HG03558 (cell line): ENCODE measurements at regions not wholly inside any gene's neighbourhood (a gene's known extent, or its start where the extent isn't known, plus 50 kb on each side); places are given as distances from the start of the nearest gene placed in this dataset.
"Not testable (repeated sequence)": the region's sequence is repeated elsewhere in the genome, so short reads cannot be mapped to it uniquely, and the experiment has no call there.

Experiments used
- ATAC-seq: cut with Tn5 transposase; IDR thresholded peaks from one replicate; pipeline ENCODE4 v1.9.1; 2021; ENCODE audit warnings: moderate number of reproducible peaks; ENCODE audit not compliant: unreplicated experiment; ENCODE audit errors: extremely low read depth

DNA sequence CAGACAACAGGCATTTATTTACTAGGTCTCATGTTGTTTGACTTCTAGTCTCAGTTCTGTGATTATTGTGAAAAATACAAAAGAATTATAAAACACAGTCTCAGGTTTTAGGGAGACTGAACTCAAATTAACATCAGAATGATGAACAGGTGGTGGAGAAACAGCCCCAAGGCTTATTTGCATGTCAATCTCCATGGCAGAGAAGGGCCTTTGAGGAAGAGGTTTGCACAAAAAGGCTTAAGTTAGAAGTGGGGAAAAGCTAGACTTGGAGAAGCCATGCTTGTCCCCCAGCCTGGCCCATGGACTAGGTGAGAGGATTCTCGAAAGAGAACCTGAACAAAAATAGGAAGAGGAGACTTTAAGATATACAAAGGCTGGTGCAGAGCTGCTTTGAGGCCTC, 183.3 kb downstream of the EDN1 start:
- ATAC-seq: no peak

DNA sequence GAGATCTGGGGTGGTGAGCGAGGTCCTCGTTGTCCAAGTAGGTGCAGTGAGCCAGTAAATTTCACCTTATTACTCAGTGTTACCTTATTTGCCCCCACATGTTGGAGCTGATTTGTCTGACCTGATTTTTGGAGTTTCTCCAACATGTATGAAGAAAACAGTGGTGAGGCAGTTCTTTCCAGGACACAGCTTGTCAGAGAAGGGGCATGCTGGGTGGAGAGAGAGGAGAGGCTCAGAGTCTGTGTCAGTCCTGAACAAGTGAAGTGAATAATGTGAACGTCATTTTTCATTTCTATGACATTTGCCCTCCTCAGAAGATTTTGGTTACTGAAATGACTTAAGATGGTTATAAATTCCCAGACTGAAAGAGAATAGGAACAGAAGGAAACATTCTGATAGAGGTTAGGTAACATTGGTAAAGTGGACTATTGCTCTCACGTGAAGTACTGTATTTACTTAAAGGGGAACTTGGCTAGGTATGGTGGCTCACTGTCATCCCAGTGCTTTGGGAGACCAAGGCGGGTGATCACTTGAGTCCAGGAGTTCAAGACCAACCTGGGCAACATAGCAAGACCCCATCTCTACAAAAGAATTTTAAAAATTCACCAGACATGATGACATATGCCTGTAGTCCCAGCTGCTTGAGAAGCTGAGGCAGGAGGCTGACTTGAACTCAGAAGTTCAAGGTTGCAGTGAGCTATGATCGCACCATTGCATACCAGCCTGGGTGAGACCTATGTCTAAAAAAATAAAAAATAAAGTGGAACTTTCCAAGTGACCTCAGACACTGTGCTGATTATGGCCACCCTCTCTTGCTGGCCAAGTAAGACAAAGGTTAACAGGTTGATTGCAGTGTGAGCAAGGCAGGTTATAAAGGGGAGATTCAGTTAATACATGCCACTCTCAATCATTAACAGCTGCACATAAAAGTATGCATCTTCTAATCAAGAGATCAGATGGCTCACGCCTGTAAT, 184.3 kb downstream of the EDN1 start:
- ATAC-seq: no peak

DNA sequence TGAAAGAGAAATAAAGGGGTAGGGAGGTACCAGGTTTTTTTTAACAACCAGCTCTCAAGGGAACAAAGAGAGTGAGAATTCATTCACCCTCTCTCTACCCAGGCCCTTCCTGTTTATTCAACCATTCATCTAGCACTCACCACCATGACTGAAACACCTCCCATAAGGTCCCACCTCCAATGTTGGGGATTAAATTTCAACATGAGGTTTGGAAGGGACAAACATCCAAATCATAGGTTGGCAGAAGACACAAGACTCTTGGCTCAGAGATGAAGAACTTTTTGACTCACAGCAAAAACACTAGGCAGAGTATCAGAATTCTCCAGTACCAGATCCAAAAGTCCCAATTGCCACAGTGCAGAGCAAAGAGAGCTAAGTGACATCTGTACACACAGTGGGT, 186.3 kb downstream of the EDN1 start:
- ATAC-seq: no peak

DNA sequence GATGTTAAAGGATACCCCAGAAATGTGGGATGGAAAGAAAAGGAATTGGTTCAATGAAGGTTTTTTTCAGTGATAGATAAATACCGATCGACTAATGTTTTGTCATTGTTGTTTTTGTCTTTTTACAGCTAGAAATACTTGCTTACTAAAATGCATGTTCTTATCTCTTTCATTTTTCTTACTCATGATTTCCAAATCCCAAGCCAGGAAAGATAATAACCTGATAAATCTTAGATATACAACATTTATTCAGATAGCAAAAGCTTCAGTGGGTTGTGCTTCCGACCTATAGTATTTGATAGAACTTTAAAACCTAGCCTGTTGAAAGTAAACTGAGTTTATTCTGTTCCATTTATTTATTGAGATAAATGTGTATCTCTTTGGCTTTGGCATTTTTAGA, 187.5 kb downstream of the EDN1 start:
- no peak for ATAC-seq

DNA sequence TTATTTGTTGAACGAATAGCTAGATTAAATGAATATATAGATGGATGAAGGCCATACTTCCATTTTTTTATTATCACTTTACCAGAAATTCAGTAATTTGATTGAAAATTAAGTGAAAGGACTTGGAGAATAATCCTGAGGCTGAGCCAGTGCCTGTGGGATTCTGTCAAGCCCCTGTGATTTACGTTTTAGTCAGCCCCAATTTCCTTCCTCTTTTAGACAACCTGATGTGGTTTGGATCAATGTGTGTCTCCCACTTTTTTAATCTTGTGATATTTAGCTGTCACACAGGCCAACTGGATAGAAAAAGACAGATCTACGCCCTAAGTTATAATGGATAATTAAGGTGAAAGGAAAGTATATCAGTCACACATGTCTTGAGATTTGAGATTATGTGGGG, 188.8 kb downstream of the EDN1 start:
- ATAC-seq: no peak

DNA sequence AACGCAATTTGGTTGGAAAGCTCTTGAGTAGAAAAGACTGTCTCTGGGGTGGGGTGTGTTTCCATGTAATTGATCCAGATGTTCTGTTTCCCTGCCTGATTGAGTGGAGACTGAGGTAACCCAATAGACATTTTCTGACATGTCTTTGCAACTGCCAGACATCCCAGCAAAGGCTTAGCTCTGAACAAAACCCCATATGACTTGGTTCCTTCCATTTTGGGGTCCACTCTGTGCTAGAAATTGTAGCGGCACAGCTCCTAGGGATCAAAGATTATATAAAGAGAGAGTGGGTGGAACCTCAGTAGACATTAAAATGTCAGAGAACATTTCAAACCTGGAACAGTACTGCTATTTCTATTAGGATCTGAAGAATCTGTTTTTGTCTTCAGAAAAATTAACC, 189.3 kb downstream of the EDN1 start:
- no peak for ATAC-seq

DNA sequence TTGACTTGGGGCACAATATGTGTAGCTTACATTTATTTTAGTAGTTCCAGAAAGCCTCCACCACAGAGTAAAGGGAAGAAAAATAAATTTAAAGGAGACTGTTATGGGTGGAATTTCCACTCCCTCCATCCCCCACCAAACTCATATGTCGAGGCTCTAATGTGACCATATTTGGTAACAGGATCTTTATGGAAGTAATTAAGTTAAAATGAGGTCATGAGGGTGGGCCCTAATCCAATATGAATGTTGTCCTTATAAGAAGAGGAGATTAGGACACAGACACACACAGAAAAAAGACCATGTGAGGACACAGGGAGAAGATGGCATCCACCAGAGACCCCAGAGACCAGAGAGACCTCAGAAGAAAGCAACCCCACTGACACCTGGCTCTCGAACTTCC, 189.7 kb downstream of the EDN1 start:
- no peak for ATAC-seq

DNA sequence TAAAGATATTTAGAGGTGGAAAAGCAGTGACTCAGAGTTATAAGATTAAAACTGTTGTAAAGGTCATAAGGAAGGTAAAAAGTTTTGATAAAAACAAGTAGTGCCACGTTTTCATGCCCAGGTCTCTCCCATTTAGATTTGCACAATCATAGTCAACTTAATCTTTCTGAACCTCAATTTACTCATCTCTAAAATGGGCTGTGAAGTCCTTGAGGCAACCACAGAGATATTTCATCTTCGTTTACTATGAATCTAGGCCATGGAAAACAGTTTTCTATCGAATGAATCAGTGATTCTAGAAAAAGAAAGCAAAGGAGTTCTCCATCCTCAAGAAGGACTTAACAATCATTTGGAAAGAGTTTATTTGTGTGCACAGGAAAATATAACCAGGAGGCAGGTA, 190.2 kb downstream of the EDN1 start:
- no peak for ATAC-seq

DNA sequence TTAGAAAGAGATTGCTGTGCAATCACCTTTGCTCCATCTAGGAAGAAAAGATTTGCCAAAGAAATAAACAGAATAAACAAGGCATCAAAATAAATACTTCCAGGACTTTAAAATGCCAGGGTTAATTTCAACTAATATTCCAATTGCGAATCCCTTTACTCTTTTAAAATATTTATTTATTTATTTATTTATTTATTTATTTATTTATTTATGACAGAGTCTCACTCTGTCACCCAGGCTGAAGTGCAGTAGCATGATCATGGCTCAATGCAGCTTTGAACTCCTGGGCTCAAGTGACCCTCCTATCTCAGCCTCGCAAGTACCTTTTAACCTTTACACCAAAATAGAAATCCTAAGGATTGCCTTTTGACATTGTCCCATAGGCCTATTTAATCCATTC, 191.1 kb downstream of the EDN1 start:
- ATAC-seq: no peak

DNA sequence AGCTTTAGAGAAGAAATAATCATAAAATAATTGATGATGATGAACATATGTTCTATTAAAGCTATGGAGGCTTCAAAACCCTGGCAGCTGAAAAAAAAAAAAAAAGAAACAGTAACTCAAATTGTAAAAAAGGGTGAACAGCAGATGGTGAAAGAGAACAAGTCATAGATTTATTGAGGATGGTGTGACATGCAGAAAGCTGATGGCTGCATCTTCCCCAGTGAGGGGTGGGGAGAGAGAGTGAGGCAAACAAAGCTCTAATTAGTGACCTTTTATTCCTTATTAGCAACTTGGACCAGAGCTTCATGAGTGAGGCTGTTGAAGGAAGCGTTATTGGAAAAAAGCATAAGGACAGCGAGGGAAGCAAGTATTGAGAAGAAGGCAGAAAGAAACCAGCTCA, 191.7 kb downstream of the EDN1 start:
- no peak for ATAC-seq

DNA sequence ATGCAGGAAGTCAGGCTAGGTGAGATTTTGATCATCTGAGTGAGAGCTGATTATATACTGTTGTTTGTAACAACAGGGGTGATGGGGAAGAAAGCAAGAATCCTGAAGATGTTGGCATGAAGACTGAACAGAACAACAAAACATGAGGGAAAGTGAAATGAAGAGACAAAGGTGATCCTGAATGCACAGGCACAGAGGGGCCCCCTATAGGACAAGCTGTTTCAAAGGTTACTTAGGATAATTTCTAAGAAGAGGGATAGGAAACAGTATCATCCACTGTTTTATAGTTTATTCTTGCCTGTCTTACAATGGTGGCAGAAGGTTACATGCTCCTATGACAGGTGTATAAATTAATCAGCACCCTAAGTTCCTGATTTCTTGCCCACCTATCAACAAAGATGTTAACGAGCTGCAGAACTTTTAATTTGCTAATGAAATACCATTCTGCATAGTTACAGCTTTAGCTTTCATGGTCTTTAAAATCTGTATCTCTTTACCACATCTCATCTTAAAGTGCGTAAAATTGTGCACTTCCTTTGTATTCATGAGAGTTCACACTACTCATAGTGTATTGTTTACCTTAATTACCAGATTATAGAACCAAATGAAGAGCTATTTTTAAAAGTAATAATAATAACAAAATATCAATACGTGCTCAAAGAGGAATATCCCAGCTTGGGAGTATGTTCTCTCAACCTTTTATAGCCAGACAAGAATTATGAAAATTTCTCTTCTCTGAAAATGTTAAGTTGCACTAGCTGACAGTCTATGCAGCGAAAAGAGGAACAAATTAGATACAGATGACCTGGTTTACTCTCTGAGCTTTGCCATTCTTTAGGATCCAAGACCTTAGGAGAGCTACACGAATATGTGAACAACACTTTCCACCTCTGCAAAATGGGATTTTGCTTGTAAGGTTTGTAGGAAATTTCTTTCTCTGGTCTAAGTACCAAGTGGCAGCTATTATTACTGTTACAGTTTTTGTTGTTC, 192.5 kb downstream of the EDN1 start:
- ATAC-seq: no peak

DNA sequence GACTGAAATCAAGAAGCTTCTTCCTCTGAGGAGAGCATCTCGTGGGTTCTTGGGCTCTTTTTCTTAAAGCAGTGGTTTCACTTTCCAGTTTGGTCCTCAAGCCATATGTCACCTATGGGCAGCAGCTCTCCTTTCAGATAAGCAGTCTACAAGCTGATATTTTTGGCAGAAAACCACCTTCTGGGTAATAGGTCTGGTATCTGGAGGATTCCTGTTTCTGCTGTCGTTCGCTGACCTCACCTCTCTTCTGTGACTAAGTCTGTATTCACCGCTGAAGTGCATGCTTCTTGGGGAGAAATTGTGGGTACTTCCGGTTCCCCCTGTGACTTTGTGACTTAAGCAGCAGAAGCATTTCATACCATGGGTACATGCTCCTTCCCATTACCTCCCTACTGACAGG, 193.6 kb downstream of the EDN1 start:
- no peak for ATAC-seq

DNA sequence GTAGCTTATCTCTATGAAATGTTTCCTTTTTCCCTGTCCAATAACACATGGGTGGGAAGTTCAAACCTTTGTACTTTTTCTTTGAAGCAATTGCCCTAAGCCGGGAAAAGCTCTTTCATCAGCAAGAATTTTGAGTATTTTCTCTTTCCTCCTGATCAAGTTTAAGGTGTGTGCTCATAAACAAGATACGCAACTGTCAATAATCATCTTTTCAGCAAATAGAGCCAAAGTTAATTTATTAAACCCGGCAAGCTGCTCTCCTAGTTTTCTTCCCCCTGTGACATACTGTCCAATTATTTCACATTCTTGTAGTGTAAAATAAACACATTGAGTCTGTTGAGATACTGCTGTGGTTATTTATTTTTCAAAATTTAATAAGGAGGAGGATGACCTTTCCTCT, 194.4 kb downstream of the EDN1 start:
- ATAC-seq: no peak

DNA sequence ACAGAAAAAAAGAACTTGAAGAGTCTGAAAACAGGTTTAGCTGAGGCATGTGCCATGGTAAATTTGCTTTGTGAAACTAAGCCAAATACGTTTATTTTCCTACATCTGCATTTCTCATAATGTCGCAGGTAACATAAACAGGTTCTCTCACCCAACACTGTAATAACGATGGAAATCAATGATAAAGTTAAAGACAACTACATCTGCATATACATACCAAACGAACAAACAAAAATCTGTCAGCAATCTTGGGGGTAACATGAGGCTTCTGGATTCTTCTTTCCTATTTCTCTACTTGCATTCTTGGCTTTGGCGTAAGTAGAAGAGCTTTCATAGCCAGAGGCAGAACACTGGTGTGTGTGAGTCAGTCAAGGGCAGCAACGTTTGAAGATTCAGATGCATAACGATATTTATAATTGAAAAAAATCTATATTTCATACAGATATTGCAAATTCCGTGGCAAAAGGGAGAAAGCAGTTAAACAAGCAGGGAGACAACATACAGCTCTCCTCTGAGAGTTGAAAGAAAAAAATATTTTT, 195.1 kb downstream of the EDN1 start:
- ATAC-seq: no peak

DNA sequence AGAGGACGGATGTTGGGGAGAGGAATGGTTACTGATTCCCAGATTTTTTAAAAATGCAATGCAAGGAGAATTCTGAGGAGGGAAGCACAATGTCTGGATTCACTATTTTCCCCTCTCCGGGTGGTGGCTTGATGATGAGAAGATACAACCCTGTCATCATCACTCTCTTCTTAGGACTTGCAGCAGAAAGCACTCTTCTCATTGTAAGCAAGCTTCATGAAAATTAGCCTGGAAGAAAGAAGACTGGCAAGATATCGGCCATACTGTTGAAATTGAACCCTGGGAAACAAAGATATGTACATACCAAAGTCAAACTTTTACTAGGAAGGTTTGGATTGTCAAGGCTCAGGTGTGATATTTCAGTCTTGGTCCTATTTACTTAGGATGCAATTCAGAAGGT, 195.7 kb downstream of the EDN1 start:
- no peak for ATAC-seq

DNA sequence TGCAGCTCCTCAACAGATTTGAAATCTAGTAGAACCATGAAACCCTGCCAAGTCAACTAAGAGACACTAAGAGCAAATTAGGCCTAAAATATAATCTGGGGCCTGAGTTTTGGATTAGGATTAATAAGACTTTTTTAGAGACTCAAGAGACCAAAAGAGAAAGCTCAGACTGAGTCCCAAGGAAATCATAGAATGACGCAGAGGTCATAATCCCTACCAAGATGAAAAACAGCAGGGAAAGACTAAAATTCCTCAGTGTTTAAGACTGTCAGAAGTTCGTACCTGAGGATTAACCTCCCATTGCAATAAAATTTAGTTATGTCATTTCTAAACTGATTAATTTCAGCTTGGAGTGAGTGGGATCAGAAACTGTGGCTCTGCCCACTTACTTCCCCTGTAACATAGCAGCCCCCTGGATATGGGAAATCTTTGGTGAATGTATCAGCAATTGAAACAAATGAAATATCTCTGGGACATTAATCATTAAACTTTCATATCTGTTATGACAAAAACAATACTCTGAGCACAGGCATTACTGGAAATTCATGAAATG, 200.3 kb downstream of the EDN1 start:
- no peak for ATAC-seq

DNA sequence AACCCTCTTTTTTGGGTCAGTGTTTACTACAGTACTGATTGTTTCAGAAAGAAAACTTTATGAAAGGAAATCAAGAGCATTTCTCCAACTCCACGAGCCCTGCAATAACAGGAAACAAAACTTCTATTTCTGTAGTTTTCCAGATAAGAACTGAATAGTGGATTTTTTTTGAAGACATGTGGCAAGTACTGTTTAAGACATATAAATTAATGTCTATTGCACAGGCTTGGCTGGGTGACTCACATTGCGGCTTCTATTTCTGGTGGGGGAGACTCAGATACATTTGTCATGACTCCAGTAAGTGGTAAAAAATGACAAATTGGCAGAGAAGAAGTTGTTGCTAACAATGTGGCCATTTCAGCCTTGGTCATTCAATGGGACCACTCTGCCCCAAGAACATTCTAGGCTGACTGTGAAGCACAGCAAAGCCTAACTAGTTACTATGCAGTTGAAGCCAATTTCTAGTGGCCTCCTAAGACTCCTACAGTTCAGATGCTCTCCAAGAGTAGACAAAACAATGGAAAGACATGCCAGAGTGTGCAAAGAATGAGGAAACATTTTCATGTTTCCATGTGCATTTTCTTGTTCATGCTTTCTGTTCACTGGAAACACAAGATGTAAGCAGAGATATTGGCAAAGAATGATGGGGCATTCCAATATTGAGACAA, 200.9 kb downstream of the EDN1 start:
- no peak for ATAC-seq

DNA sequence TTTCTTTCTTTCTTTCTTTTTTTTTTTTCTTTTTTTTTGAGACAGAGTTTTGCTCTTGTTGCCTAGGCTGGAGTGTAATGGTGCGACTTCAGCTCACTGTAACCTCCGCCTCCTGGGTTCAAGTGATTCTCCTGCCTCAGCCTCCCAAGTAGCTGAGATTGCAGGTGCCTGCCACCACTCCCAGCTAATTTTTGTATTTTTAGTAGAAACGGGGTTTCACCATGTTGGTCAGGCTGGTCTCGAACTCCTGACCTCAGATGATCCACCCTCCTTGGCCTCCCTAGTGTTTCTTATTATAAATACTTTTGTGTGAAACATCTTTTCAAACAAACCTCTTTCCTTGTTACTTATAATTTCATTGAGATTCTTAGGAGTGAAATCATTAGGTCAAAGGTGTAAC, 202.8 kb downstream of the EDN1 start:
- not testable (repeated sequence) for ATAC-seq

DNA sequence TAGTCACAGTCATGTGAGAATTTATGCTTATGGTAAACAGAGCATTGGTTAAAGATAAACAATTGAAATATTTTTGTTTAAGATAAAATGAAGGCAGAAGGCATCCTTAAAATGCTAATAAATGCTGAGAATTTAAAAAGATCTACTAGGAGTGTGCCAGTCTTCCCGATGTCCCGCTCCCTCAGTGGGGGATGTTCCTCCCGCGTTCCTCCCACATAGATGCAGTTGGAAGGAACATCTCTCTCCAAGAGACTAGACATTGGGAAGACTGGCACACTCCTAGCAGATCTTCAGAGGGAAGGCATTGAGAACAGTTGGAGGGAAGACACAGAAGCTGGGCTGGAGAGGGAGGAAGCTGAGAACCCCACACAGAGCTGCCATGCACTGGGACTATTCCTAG, 203.3 kb downstream of the EDN1 start:
- no peak for ATAC-seq

DNA sequence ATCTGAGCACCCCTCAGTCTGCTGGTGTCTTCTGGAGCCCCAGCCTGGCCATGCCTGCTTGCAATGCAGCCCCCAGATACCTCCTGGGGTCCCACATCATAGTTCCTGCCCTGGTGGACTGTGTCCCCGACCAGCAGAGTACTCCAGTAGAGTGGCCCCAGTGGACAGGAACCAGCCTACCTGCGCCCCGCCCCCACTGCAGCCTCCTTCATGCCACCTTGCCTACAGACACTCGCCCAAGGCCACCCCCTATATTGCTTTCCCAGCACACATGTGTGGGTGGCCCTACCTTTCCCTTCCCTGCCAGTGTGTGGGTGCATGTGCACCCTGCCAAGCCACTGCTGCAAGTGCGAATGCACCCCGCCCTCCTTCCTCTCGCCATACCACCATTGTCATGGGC, 204.0 kb downstream of the EDN1 start:
- no peak for ATAC-seq
